Uterus (tissue), 2 donors: ENCODE measurements at regions not wholly inside any gene's neighbourhood (a gene's known extent, or its start where the extent isn't known, plus 50 kb on each side); places are given as distances from the start of the nearest gene placed in this dataset.

ENCODE experiments used
- POLR2A ChIP-seq, 2 donors: fragments of 450-650 bp; IDR thresholded peaks; one replicate each; pipeline ENCODE4 v1.6.1; 2016; ENCODE audit warnings: antibody characterized with exemption in 2 of 2, mild to moderate bottlenecking in 1 of 2, moderate library complexity in 1 of 2
- TF ChIP-seq, protein P1 (sequence below), 4 experiments: fragments of 200-600 bp in 2 of 4; fragments of 450-650 bp in 2 of 4; sonication (generic) in 2 of 4; IDR thresholded peaks; one replicate each; pipeline ENCODE4 v1.5.1; 2016 to 2019; ENCODE audit warnings: antibody characterized with exemption in 4 of 4, mild to moderate bottlenecking in 2 of 4, moderate library complexity in 1 of 4

- TF ChIP-seq, protein P1, sequence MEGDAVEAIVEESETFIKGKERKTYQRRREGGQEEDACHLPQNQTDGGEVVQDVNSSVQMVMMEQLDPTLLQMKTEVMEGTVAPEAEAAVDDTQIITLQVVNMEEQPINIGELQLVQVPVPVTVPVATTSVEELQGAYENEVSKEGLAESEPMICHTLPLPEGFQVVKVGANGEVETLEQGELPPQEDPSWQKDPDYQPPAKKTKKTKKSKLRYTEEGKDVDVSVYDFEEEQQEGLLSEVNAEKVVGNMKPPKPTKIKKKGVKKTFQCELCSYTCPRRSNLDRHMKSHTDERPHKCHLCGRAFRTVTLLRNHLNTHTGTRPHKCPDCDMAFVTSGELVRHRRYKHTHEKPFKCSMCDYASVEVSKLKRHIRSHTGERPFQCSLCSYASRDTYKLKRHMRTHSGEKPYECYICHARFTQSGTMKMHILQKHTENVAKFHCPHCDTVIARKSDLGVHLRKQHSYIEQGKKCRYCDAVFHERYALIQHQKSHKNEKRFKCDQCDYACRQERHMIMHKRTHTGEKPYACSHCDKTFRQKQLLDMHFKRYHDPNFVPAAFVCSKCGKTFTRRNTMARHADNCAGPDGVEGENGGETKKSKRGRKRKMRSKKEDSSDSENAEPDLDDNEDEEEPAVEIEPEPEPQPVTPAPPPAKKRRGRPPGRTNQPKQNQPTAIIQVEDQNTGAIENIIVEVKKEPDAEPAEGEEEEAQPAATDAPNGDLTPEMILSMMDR (IDR thresholded peaks at IDR 0.05), result no peak
- TF ChIP-seq POLR2A (IDR thresholded peaks at IDR 0.05), result no peak
These were observed 211.1 kb upstream of the ACTBL2 start for GRCh38 chr5:57693488-57694305.
